GM23248 (cell line): ENCODE measurements at regions not wholly inside any gene's neighbourhood (a gene's known extent, or its start where the extent isn't known, plus 50 kb on each side); places are given as distances from the start of the nearest gene placed in this dataset.

Experiments
- EZH2 ChIP-seq: fragments of 200-600 bp; sonication (generic); IDR thresholded peaks from 2 replicates; pipeline ENCODE4 v1.6.1; 2018; ENCODE audit warnings: antibody characterized with exemption, mild to moderate bottlenecking; ENCODE audit not compliant: insufficient read depth, poor library complexity, severe bottlenecking
- EZH2phosphoT487 ChIP-seq: fragments of 200-600 bp; sonication (generic); IDR thresholded peaks from 2 replicates; pipeline ENCODE4 v1.6.1; 2018; ENCODE audit warnings: antibody characterized with exemption, moderate library complexity, mild to moderate bottlenecking, low read depth; ENCODE audit not compliant: insufficient read depth

DNA sequence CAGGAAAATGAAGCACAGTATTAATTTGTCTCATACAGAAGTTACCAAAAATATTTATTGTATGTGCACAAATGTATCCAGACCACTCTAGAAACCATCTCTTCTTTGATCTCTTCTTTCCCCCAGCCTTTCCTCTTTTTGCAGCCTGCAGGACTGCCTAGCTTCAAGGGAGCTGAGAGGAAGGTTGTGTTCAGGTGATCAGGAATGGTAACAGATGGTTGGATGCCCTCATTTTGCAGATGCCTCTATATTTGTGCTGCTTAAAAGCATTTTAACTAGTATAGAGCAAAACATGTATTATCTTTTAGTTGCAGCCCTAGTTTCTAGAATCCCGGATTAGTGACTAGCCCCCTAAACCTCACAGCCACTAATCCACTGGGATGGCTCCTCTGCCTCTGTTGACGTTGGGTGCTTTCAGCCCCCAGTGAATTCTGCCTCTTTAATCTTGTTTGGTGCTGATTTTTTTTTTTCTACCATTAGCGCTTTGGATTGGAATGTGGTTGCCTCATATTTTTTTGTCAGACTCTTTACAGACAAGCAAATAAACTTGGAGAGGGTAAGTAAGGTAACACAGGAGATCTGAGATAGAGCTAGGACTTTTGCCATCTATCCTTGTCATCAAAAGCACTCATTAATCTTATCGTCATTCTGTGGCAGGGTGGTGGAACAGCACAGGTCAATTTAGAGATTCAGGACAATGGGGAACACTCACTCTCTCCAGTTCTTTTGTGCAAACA is 103.8 kb upstream of the NDUFV2 start:
- TF ChIP-seq EZH2phosphoT487: no peak
- TF ChIP-seq EZH2: no peak
